Chondrocyte (in vitro differentiated cells): ENCODE measurements at regions not wholly inside any gene's neighbourhood (a gene's known extent, or its start where the extent isn't known, plus 50 kb on each side); places are given as distances from the start of the nearest gene placed in this dataset.
A peak's percentile ranks its signal among the peaks of the same experiment; 100 is the strongest.

Source experiments
- DNase-seq: peaks from one replicate; pipeline ENCODE4 v3.0.0; 2021; ENCODE audit warnings: mixed read lengths, low spot score
- H3K27ac Mint-ChIP-seq: one replicate; pipeline ENCODE4 v1.8.0; 2021; ENCODE audit warnings: mild to moderate bottlenecking, moderate library complexity, mixed read lengths; ENCODE audit not compliant: unreplicated experiment
- H3K27me3 Mint-ChIP-seq: 2 replicates; pipeline ENCODE4 v1.8.0; 2021; ENCODE audit warnings: low read depth, mixed read lengths
- H3K36me3 Mint-ChIP-seq: 2 replicates; pipeline ENCODE4 v1.8.0; 2021; ENCODE audit warnings: low read depth, mixed read lengths
- H3K4me1 Mint-ChIP-seq: 2 replicates; pipeline ENCODE4 v1.8.0; 2021; ENCODE audit warnings: low read depth, mild to moderate bottlenecking, mixed read lengths
- H3K4me3 Mint-ChIP-seq: one replicate; pipeline ENCODE4 v1.8.0; 2021; ENCODE audit warnings: mild to moderate bottlenecking, moderate library complexity, mixed read lengths; ENCODE audit not compliant: unreplicated experiment
- H3K9me3 Mint-ChIP-seq: 2 replicates; pipeline ENCODE4 v1.8.0; 2021; ENCODE audit warnings: low read depth, mixed read lengths
- CTCF ChIP-seq: fragments of 200-600 bp; sonication (generic); IDR thresholded peaks from 2 replicates; pipeline ENCODE4 v1.5.0; 2021; ENCODE audit warnings: antibody characterized with exemption, mild to moderate bottlenecking, moderate library complexity

DNA sequence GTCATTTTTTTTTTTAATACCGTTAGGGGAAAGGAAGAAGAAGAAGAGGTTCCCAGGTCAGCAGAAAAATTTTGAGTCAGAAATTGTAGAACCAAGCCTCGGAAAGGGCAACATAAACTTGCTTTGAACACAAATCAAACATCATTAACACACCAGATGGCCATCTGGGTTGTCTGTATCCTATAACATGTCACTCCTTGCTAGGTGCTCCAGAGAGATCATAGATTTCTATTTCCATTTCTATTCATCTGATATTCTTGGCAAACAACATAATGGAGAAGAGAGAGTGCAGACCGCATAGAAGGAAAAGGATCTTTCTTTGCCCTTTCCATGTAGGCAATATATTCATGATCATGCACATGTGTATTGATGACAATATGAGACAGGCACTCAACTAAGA, 129.5 kb upstream of the STT3B start:
- Mint-ChIP-seq H3K36me3 (no peaks in the 10 kb centered on the region), H3K9me3 (peaks cover 2% of the 10 kb centered on the region), H3K4me3 (no peak overlapping the region), H3K4me1 (peaks cover 38% of the 10 kb centered on the region), H3K27ac (no peak overlapping the region), H3K27me3 (peaks cover 10% of the 10 kb centered on the region)
- no peak for DNase-seq
- no peak for TF ChIP-seq CTCF

DNA sequence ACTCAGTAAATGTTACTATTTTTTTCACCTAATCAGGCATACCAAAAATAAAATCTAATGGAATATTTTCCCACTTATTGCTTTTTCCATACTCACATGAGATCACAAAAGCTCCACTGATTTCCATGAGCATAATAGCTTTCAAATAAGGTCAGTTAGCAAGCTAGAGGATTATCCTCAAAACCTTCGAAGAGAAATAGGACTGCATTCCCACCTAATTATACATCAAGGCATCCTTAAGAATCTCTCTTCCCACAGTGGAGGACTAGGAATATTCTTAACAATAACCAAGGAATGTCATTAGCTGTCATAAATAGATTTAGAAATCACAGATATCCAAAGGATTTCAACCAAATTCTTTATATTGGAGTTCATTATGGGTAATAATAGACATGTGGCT, 127.9 kb upstream of the STT3B start:
- Mint-ChIP-seq H3K4me1 (peaks cover 42% of the 10 kb centered on the region), H3K36me3 (no peaks in the 10 kb centered on the region)

GRCh38 chr3:31405515-31405914, 127.2 kb upstream of the STT3B start:
- no peak for TF ChIP-seq CTCF

More for the DNA sequence above, 127.9 kb upstream of the STT3B start:
- H3K27me3 Mint-ChIP-seq = peaks cover 8% of the 10 kb centered on the region
- H3K9me3 Mint-ChIP-seq = peaks cover 2% of the 10 kb centered on the region
- no peak for TF ChIP-seq CTCF
- no peak for DNase-seq
- H3K4me3 Mint-ChIP-seq = no peak overlapping the region
- H3K27ac Mint-ChIP-seq = no peak overlapping the region

DNA sequence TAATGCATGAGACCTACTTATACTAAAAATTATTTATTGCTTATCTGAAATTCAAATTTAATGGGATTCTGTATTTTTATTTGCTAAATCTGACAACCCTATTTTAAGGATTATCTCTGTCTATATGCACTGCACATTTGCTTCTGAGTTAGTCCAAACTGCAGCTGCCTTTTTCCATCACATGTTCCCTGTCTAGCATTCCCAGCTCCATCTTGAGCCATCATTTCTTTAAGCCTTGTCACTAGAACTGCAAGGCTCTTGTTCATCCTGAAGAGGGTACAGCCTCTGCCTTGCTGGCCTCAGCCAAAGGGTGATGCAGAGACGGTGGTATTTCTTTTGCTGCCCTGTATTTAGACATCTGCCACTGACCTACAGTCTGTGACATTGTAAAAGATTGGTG, 125.8 kb upstream of the STT3B start:
- Mint-ChIP-seq H3K27me3 (no peaks in the 10 kb centered on the region), H3K27ac (peak overlapping the region; percentile 46), H3K4me3 (no peak overlapping the region), H3K9me3 (no peaks in the 10 kb centered on the region), H3K36me3 (no peaks in the 10 kb centered on the region), H3K4me1 (peaks cover 42% of the 10 kb centered on the region)
- no peak for TF ChIP-seq CTCF
- no peak for DNase-seq

More at GRCh38 chr3:31405515-31405914, 127.2 kb upstream of the STT3B start:
- no peak overlapping the region for H3K27ac Mint-ChIP-seq
- DNase-seq = no peak
- H3K4me3 Mint-ChIP-seq = no peak overlapping the region
- peaks cover 8% of the 10 kb centered on the region for H3K27me3 Mint-ChIP-seq
- peaks cover 42% of the 10 kb centered on the region for H3K4me1 Mint-ChIP-seq
- no peaks in the 10 kb centered on the region for H3K36me3 Mint-ChIP-seq
- no peaks in the 10 kb centered on the region for H3K9me3 Mint-ChIP-seq

- no peak for DNase-seq
- H3K36me3 Mint-ChIP-seq = no peaks in the 10 kb centered on the region
Measured at GRCh38 chr3:31407665-31408064, 125.1 kb upstream of the STT3B start.

More at GRCh38 chr3:31407665-31408064, 125.1 kb upstream of the STT3B start:
- no peak overlapping the region for H3K27ac Mint-ChIP-seq
- H3K9me3 Mint-ChIP-seq = no peaks in the 10 kb centered on the region
- H3K4me3 Mint-ChIP-seq = no peak overlapping the region
- H3K4me1 Mint-ChIP-seq = peaks cover 42% of the 10 kb centered on the region
- TF ChIP-seq CTCF = peak; percentile 65
- H3K27me3 Mint-ChIP-seq = no peaks in the 10 kb centered on the region
